Heart right ventricle (tissue), 16 donors: ENCODE measurements at regions not wholly inside any gene's neighbourhood (a gene's known extent, or its start where the extent isn't known, plus 50 kb on each side); places are given as distances from the start of the nearest gene placed in this dataset.

Experiments
- ATAC-seq, 8 donors: fragments of 200-7000 bp; cut with Tn5 transposase; one replicate each; pipeline ENCODE4 v1.9.1; 2020; ENCODE audit warnings: mild to moderate bottlenecking in 8 of 8, moderate library complexity in 8 of 8, moderate number of reproducible peaks in 1 of 8
- DNase-seq, 2 donors: peaks; one replicate each; pipeline ENCODE4 v3.0.0-alpha.2; 2020
- H3K27ac ChIP-seq, 10 donors: fragments of 200-600 bp; sonication (generic) in 2 of 10; one replicate each; pipeline versions ENCODE4 v1.5.0 to v1.8.0; 2020 to 2022; ENCODE audit warnings: mild to moderate bottlenecking in 3 of 10
- H3K27me3 ChIP-seq, 7 donors: fragments of 200-600 bp; one replicate each; pipeline ENCODE4 v1.8.0; 2021 to 2022; ENCODE audit warnings: mild to moderate bottlenecking in 2 of 7
- H3K36me3 ChIP-seq, 9 donors: fragments of 200-600 bp; sonication (generic) in 1 of 9; one replicate each; pipeline versions ENCODE4 v1.5.0 to v1.8.0; 2020 to 2022; ENCODE audit warnings: mild to moderate bottlenecking in 2 of 9
- H3K4me1 ChIP-seq, 9 donors: fragments of 200-600 bp; sonication (generic) in 1 of 9; one replicate each; pipeline versions ENCODE4 v1.5.0 to v1.8.0; 2020 to 2022; ENCODE audit warnings: mild to moderate bottlenecking in 4 of 9
- H3K4me3 ChIP-seq, 10 donors: fragments of 200-600 bp; sonication (generic) in 2 of 10; one replicate each; pipeline versions ENCODE4 v1.5.0 to v1.8.0; 2020 to 2022; ENCODE audit warnings: mild to moderate bottlenecking in 7 of 10, moderate library complexity in 2 of 10
- H3K9me3 ChIP-seq, 11 donors: fragments of 200-600 bp in 10 of 11; sonication (generic) in 2 of 11; one replicate each; pipeline versions ENCODE4 v1.5.0 to v1.8.0; 2013 to 2022; ENCODE audit warnings: mild to moderate bottlenecking in 2 of 11, control low read depth in 1 of 11, moderate library complexity in 1 of 11
- WGBS, 2 donors: extraction: QIAGEN DNeasy Blood & Tissue Kit; methylation state at CpG; one replicate each; pipeline ENCODE4 v1.1.7; 2013; ENCODE audit warnings: inconsistent platforms in 1 of 2; 5-methylcytosine and 5-hydroxymethylcytosine counted together
- intact Hi-C, 10 donors: fragments of 100-400 bp; cut with DNase I; formaldehyde crosslinking; loops; one replicate each; pipeline versions ENCODE4 v1.11.1 to v1.14.2; 2022
- TF ChIP-seq, protein P1 (sequence below), 9 donors: fragments of 200-600 bp; sonication (generic) in 2 of 9; IDR thresholded peaks; one replicate each; pipeline versions ENCODE4 v1.5.0 to v1.8.0; 2021 to 2022; ENCODE audit warnings: antibody characterized with exemption in 9 of 9, mild to moderate bottlenecking in 5 of 9, moderate library complexity in 1 of 9
- donor health status: Arrhythmogenic right ventricular cardiomyopathy.
- donor health status: ischemic (EF 13 %, LVEDD 7.1; RV severe dilation, severe dysfunction).
- donor health status: healthy with polysubstance abuse.
- donor health status: DM: no; HTN: yes; CAD: no.
- donor health status: DM: no; HTN: no; CAD: no.
- donor health status: ischemic (EF 25% LVEDD 6.9; RV normal size, moderate dysfunction).
- donor health status: ischemic (EF 25% LVEDD 5.7; RV mildly dilated, moderate dysfunction).
- donor health status: healthy.
- donor health status: DM: yes; HTN: yes; CAD: no.
- donor health status: Ischemic cardiomyopathy.
- donor health status: ischemic (EF 35%, LVEDD 5.7; RV mildly dilated, moderate dysfunction).
- donor health status: nonischemic (EF 11% LVEDD 7.7; RV severe dilation, severe dysfunction).
- donor health status: DM: yes; HTN: yes; CAD: no.
- donor health status: PGD.
- donor health status: ischemic (EF 29% LVEDD 5.4; RV normal size, mild dysfunction).
- donor health status: nonischemic (EF 23%, LVEDD 6.1; RV moderate dilation, normal function).

DNA sequence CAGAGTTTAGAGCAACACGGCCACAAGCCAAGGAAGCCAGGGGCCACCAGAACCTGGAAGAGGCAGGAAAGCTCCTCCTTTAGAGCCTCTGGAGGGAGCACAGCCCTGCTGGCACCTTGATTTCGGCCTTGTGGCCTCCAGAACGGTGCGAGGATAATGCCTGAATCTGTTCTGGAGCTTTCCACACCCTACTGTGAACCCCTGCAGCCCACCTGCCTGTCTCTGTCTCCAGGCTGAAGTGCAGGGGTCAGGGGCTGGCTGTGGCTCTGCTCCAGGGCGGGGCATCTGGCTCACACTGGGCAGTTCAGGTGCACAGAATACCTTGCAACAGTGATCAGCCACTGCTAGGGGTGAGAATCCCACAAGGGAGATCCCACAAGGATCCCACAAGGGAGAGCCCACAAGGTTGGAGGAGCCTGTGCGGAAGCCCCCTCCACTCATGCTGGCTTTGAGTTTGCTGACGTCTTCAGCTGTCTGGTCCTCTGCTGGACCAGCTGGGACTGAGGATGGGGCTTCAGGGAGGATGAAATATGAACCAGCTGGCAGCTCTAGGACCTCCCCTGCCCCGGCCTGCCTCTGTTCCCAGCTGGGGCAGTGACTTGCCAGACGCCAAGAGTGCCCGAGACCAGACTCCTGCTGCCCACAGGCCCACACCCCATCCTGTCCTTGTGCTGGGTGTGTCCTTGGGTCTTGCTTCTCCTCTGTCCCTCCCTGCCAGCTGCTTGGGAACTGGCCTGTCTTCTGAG is 56.4 kb upstream of the OTOS start:
- DNase-seq, result no peak
- Histone ChIP-seq H3K27ac (no peak overlapping the region), H3K27me3 (peaks cover 0 to 41% (median 6%) of the 10 kb centered on the region in 7 donors), H3K4me1 (peaks cover 0 to 6% (median 0%) of the 10 kb centered on the region in 9 donors), H3K9me3 (no peaks in the 10 kb centered on the region), H3K4me3 (no peak overlapping the region), H3K36me3 (no peaks in the 10 kb centered on the region)
- intact Hi-C loops, result no loop called here
- TF ChIP-seq, protein P1, sequence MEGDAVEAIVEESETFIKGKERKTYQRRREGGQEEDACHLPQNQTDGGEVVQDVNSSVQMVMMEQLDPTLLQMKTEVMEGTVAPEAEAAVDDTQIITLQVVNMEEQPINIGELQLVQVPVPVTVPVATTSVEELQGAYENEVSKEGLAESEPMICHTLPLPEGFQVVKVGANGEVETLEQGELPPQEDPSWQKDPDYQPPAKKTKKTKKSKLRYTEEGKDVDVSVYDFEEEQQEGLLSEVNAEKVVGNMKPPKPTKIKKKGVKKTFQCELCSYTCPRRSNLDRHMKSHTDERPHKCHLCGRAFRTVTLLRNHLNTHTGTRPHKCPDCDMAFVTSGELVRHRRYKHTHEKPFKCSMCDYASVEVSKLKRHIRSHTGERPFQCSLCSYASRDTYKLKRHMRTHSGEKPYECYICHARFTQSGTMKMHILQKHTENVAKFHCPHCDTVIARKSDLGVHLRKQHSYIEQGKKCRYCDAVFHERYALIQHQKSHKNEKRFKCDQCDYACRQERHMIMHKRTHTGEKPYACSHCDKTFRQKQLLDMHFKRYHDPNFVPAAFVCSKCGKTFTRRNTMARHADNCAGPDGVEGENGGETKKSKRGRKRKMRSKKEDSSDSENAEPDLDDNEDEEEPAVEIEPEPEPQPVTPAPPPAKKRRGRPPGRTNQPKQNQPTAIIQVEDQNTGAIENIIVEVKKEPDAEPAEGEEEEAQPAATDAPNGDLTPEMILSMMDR (IDR thresholded peaks at IDR 0.05), result no peak
- 86 to 91% methylated on average over 10 of the region's 10 CpGs for WGBS, 2 donors
- no peak for ATAC-seq

DNA sequence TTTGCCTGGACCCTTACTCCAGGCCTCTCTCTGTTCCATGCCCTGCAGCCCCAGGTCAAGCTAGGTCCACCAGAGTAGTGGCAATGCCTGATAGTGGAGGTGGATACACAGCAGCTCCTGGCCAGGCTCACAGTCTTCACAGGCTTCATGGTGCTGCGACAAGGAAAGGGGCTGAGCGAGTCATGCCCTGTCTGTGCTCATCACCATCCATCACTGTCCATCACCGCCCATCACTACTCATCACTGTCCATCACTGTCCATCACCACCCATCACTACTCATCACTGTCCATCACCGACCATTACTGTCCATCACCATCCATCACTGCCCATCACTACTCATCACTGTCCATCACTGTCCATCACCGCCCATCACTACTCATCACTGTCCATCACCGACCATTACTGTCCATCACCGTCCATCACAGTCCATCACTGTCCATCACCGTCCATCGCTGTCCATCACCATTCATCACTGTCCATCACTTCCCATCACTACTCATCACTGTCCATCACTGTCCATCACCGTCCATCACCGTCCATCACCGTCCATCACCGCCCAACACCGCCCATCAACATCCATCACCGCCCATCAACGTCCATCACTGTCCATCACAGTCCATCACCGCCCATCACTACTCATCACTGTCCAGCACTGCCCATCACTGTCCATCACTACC is 57.1 kb upstream of the OTOS start:
- peaks cover 0 to 6% (median 0%) of the 10 kb centered on the region in 9 donors for H3K4me1 ChIP-seq
- intact Hi-C loops, result no loop called here
- H3K9me3 ChIP-seq, result no peaks in the 10 kb centered on the region
- H3K27me3 ChIP-seq, result peaks cover 0 to 35% (median 5%) of the 10 kb centered on the region in 7 donors
- TF ChIP-seq, protein P1 (IDR thresholded peaks at IDR 0.05), result no peak
- H3K36me3 ChIP-seq, result no peaks in the 10 kb centered on the region
- no peak overlapping the region for H3K4me3 ChIP-seq
- 93 to 96% methylated on average over 17 of the region's 17 CpGs for WGBS, 2 donors
- DNase-seq, result no peak
- ATAC-seq, result no peak
- H3K27ac ChIP-seq, result no peak overlapping the region

DNA sequence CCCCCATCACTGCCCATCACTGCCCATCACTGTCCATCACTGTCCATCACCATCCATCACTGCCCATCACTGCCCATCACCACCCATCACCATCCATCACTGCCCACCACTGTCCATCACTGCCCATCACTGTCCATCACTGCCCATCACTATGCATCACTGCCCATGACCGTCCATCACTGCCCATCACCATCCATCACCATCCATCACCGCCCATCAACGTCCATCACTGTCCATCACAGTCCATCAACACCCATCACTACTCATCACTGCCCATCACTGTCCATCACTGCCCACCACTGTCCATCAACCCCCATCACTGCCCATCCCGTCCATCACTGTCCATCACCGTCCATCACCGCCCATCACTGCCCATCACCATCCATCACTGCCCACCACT is 57.8 kb upstream of the OTOS start:
- ATAC-seq (no peak), DNase-seq (no peak)
- Histone ChIP-seq H3K4me3 (no peak overlapping the region), H3K27ac (no peak overlapping the region), H3K27me3 (peaks cover 0 to 36% (median 10%) of the 10 kb centered on the region in 7 donors), H3K36me3 (no peaks in the 10 kb centered on the region), H3K9me3 (no peaks in the 10 kb centered on the region), H3K4me1 (peaks cover 0 to 6% (median 0%) of the 10 kb centered on the region in 9 donors)
- intact Hi-C loops, result no loop called here
- WGBS, 2 donors, result 96% methylated on average over 6 of the region's 6 CpGs
- TF ChIP-seq, protein P1 (IDR thresholded peaks at IDR 0.05), result no peak

DNA sequence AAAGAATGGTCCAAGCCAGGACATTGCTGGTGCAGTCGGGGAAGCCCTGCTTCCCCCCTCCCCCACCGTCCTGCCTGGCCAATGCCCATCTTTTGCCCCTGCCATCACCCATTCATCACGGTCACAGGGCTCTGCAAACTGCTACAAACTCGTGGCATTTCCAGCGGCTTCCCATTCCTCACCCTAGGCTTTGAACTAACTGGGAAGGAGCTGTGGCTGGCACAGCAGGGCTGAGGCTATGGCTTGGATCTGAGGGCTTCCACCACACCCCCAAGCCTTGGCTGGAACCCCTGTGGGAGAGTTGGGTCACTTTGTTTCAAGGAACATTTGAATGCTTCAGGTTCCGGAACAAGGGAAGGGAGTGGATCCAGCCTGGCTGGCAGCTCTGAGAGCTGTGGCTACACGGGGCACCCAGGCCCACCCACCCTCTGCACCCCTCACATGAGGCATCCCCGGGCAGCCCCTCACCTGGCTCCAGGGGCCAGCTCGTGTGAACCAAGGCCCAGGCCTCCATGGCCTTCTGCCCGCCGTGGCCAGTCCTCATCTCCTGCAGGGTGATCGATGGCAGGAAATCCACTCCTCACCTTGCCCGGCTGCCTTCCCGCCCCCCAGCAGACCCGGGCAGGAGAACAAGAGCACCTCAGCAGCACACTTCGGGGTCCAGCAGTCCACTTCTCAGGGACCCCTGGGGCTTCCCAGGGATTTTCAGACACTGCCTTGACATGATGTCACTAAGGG is 58.8 kb upstream of the OTOS start:
- TF ChIP-seq, protein P1 (IDR thresholded peaks at IDR 0.05), result no peak
- intact Hi-C loops, result no loop called here
- Histone ChIP-seq H3K4me1 (peaks cover 0 to 6% (median 0%) of the 10 kb centered on the region in 9 donors), H3K36me3 (no peaks in the 10 kb centered on the region), H3K27me3 (peaks cover 0 to 29% (median 8%) of the 10 kb centered on the region in 7 donors), H3K4me3 (no peak overlapping the region), H3K9me3 (no peaks in the 10 kb centered on the region), H3K27ac (no peak overlapping the region)
- 83 to 85% methylated on average over 16 of the region's 16 CpGs for WGBS, 2 donors
- DNase-seq, result no peak
- no peak for ATAC-seq
